ENCODE measurements at regions not wholly inside any gene's neighbourhood (a gene's known extent, or its start where the extent isn't known, plus 50 kb on each side); places are given as distances from the start of the nearest gene placed in this dataset.

- no peak for DNase-seq
- no peaks in the 10 kb centered on the region for H3K4me1 ChIP-seq
- H3K36me3 ChIP-seq, result no peaks in the 10 kb centered on the region
- H3K9me3 ChIP-seq, result no peaks in the 10 kb centered on the region
- no peaks in the 10 kb centered on the region for H3K27me3 ChIP-seq
- peak overlapping the region in 1 of 4 donors; percentile 45 for H3K27ac ChIP-seq
- H3K4me3 ChIP-seq, result no peak overlapping the region
- TF ChIP-seq POLR2A (IDR thresholded peaks at IDR 0.05) (no peak), CTCF (IDR thresholded peaks at IDR 0.05) (no peak)
Measured at GRCh38 chrX:96407501-96407900, 277.1 kb upstream of the DIAPH2 start.

- DNase-seq, result no peak
- H3K4me3 ChIP-seq, result no peak overlapping the region
- H3K27me3 ChIP-seq, result no peaks in the 10 kb centered on the region
- H3K9me3 ChIP-seq, result no peaks in the 10 kb centered on the region
- H3K36me3 ChIP-seq, result no peaks in the 10 kb centered on the region
- TF ChIP-seq CTCF (IDR thresholded peaks at IDR 0.05) (no peak), POLR2A (IDR thresholded peaks at IDR 0.05) (no peak)
- H3K4me1 ChIP-seq, result no peaks in the 10 kb centered on the region
- no peak overlapping the region for H3K27ac ChIP-seq
Measured at GRCh38 chrX:96407981-96408380, 276.7 kb upstream of the DIAPH2 start.

GRCh38 chrX:96410927-96411326 is 273.7 kb upstream of the DIAPH2 start:
- no peaks in the 10 kb centered on the region for H3K27me3 ChIP-seq
- H3K27ac ChIP-seq, result no peak overlapping the region

GRCh38 chrX:96417695-96418094 is 266.9 kb upstream of the DIAPH2 start:
- Histone ChIP-seq H3K4me3 (no peak overlapping the region), H3K4me1 (no peaks in the 10 kb centered on the region), H3K27me3 (no peaks in the 10 kb centered on the region), H3K9me3 (no peaks in the 10 kb centered on the region), H3K36me3 (no peaks in the 10 kb centered on the region), H3K27ac (no peak overlapping the region)
- TF ChIP-seq CTCF (IDR thresholded peaks at IDR 0.05) (no peak), POLR2A (IDR thresholded peaks at IDR 0.05) (no peak)
- no peak for DNase-seq

More at GRCh38 chrX:96410927-96411326, 273.7 kb upstream of the DIAPH2 start:
- no peaks in the 10 kb centered on the region for H3K9me3 ChIP-seq
- H3K4me3 ChIP-seq, result no peak overlapping the region
- TF ChIP-seq POLR2A (IDR thresholded peaks at IDR 0.05) (no peak), CTCF (IDR thresholded peaks at IDR 0.05) (no peak)
- no peaks in the 10 kb centered on the region for H3K36me3 ChIP-seq
- H3K4me1 ChIP-seq, result no peaks in the 10 kb centered on the region
- no peak for DNase-seq

- no peaks in the 10 kb centered on the region for H3K36me3 ChIP-seq
- no peaks in the 10 kb centered on the region for H3K4me1 ChIP-seq
- DNase-seq, result no peak
- no peaks in the 10 kb centered on the region for H3K27me3 ChIP-seq
- no peak overlapping the region for H3K4me3 ChIP-seq
- H3K9me3 ChIP-seq, result no peaks in the 10 kb centered on the region
- TF ChIP-seq CTCF (IDR thresholded peaks at IDR 0.05) (no peak), POLR2A (IDR thresholded peaks at IDR 0.05) (no peak)
- no peak overlapping the region for H3K27ac ChIP-seq
Measured at GRCh38 chrX:96424007-96424406, 260.6 kb upstream of the DIAPH2 start.

- DNase-seq, result no peak
- H3K4me3 ChIP-seq, result no peak overlapping the region
- TF ChIP-seq POLR2A (IDR thresholded peaks at IDR 0.05) (no peak), CTCF (IDR thresholded peaks at IDR 0.05) (no peak)
Measured at GRCh38 chrX:96425200-96425599, 259.4 kb upstream of the DIAPH2 start.

More at GRCh38 chrX:96425200-96425599, 259.4 kb upstream of the DIAPH2 start:
- Histone ChIP-seq H3K36me3 (no peaks in the 10 kb centered on the region), H3K9me3 (no peaks in the 10 kb centered on the region), H3K27me3 (no peaks in the 10 kb centered on the region), H3K4me1 (no peaks in the 10 kb centered on the region), H3K27ac (no peak overlapping the region)
